ENCODE measurements at regions not wholly inside any gene's neighbourhood (a gene's known extent, or its start where the extent isn't known, plus 50 kb on each side); places are given as distances from the start of the nearest gene placed in this dataset.

- Histone ChIP-seq H3K9me3 (no peaks in the 10 kb centered on the region), H3K27me3 (no peaks in the 10 kb centered on the region), H3K4me3 (no peak overlapping the region), H3K36me3 (no peaks in the 10 kb centered on the region), H3K4me1 (no peaks in the 10 kb centered on the region), H3K27ac (no peak overlapping the region)
- TF ChIP-seq EP300 (IDR thresholded peaks at IDR 0.05) (no peak), POLR2AphosphoS5 (IDR thresholded peaks at IDR 0.05) (no peak)
- WGBS, 2 donors = 38 to 74% methylated on average over 3 of the region's 3 CpGs
- intact Hi-C loops (cut with DNase I) = no loop called here
- DNase-seq = no peak
These were observed 839.7 kb downstream of the CDH11 start for GRCh38 chr16:64282181-64282580.

- DNase-seq = no peak
- H3K9me3 ChIP-seq = no peaks in the 10 kb centered on the region
- no peaks in the 10 kb centered on the region for H3K36me3 ChIP-seq
- intact Hi-C loops (cut with DNase I) = no loop called here
- no peak for TF ChIP-seq POLR2A (IDR thresholded peaks at IDR 0.05)
- TF ChIP-seq POLR2AphosphoS5 (IDR thresholded peaks at IDR 0.05) = no peak
- TF ChIP-seq CTCF (IDR thresholded peaks at IDR 0.05) = no peak
- no peak for TF ChIP-seq EP300 (IDR thresholded peaks at IDR 0.05)
- 77 to 80% methylated on average over 9 of the region's 9 CpGs for WGBS, 2 donors
- no peaks in the 10 kb centered on the region for H3K4me1 ChIP-seq
- no peak overlapping the region for H3K27ac ChIP-seq
- no peaks in the 10 kb centered on the region for H3K27me3 ChIP-seq
- no peak overlapping the region for H3K4me3 ChIP-seq
These were observed 841.5 kb downstream of the CDH11 start for GRCh38 chr16:64280317-64280716.

GRCh38 chr16:64278196-64278595, 843.7 kb downstream of the CDH11 start:
- H3K27me3 ChIP-seq = no peaks in the 10 kb centered on the region
- H3K4me3 ChIP-seq = no peak overlapping the region
- no peaks in the 10 kb centered on the region for H3K4me1 ChIP-seq
- intact Hi-C loops (cut with DNase I) = no loop called here
- H3K27ac ChIP-seq = no peak overlapping the region
- no peaks in the 10 kb centered on the region for H3K36me3 ChIP-seq
- no peak for TF ChIP-seq EP300 (IDR thresholded peaks at IDR 0.05)
- TF ChIP-seq POLR2A (IDR thresholded peaks at IDR 0.05) = no peak
- TF ChIP-seq CTCF (IDR thresholded peaks at IDR 0.05) = no peak
- TF ChIP-seq POLR2AphosphoS5 (IDR thresholded peaks at IDR 0.05) = no peak
- WGBS, 2 donors = 57 to 66% methylated on average over 1 of the region's 1 CpG
- DNase-seq = no peak
- H3K9me3 ChIP-seq = no peaks in the 10 kb centered on the region

- no peak overlapping the region for H3K4me3 ChIP-seq
- no peaks in the 10 kb centered on the region for H3K9me3 ChIP-seq
- 90 to 91% methylated on average over 1 of the region's 1 CpG for WGBS, 2 donors
- H3K27me3 ChIP-seq = no peaks in the 10 kb centered on the region
- no peaks in the 10 kb centered on the region for H3K4me1 ChIP-seq
- no peaks in the 10 kb centered on the region for H3K36me3 ChIP-seq
- no peak for DNase-seq
- H3K27ac ChIP-seq = no peak overlapping the region
- no peak for TF ChIP-seq EP300 (IDR thresholded peaks at IDR 0.05)
- no peak for TF ChIP-seq POLR2A (IDR thresholded peaks at IDR 0.05)
- no peak for TF ChIP-seq CTCF (IDR thresholded peaks at IDR 0.05)
- no peak for TF ChIP-seq POLR2AphosphoS5 (IDR thresholded peaks at IDR 0.05)
- intact Hi-C loops (cut with DNase I) = no loop called here
These were observed 845.2 kb downstream of the CDH11 start for GRCh38 chr16:64276646-64277045.

GRCh38 chr16:64272028-64272427, 849.8 kb downstream of the CDH11 start:
- no peaks in the 10 kb centered on the region for H3K36me3 ChIP-seq
- H3K4me3 ChIP-seq = no peak overlapping the region
- no peaks in the 10 kb centered on the region for H3K27me3 ChIP-seq
- intact Hi-C loops (cut with DNase I) = no loop called here
- no peaks in the 10 kb centered on the region for H3K9me3 ChIP-seq
- H3K4me1 ChIP-seq = no peaks in the 10 kb centered on the region
- H3K27ac ChIP-seq = no peak overlapping the region
- no peak for DNase-seq
- TF ChIP-seq EP300 (IDR thresholded peaks at IDR 0.05) (no peak), CTCF (IDR thresholded peaks at IDR 0.05) (no peak), POLR2AphosphoS5 (IDR thresholded peaks at IDR 0.05) (no peak), POLR2A (IDR thresholded peaks at IDR 0.05) (no peak)
